Activated naive CD4-positive, alpha-beta T cell treated with anti-CD3 and anti-CD28 coated beads for 36 hours (primary cell): ENCODE measurements at regions not wholly inside any gene's neighbourhood (a gene's known extent, or its start where the extent isn't known, plus 50 kb on each side); places are given as distances from the start of the nearest gene placed in this dataset.

Source experiments
- CTCF ChIA-PET: fragments of 350-600 bp; sonication (Branson Sonifier 250); formaldehyde crosslinking; loops from one replicate; lab custom pipeline; 2021; ENCODE audit warnings: antibody characterized with exemption; lab: Charles Lee
- DNase-seq: peaks from one replicate; pipeline ENCODE4 v3.0.0-alpha.2; 2020
- H3K27ac Mint-ChIP-seq: one replicate; pipeline ENCODE4 v1.8.0; 2021; ENCODE audit warnings: mild to moderate bottlenecking, mixed read lengths
- H3K27me3 Mint-ChIP-seq: one replicate; pipeline ENCODE4 v1.8.0; 2021; ENCODE audit warnings: low read depth, mixed read lengths
- H3K36me3 Mint-ChIP-seq: one replicate; pipeline ENCODE4 v1.8.0; 2021; ENCODE audit warnings: low read depth, mixed read lengths
- H3K4me1 Mint-ChIP-seq: one replicate; pipeline ENCODE4 v1.8.0; 2021; ENCODE audit warnings: low read depth, mixed read lengths
- H3K4me3 Mint-ChIP-seq: one replicate; pipeline ENCODE4 v1.8.0; 2021; ENCODE audit warnings: mild to moderate bottlenecking, moderate library complexity, mixed read lengths
- H3K9me3 Mint-ChIP-seq: one replicate; pipeline ENCODE4 v1.8.0; 2021; ENCODE audit warnings: mixed read lengths
- intact Hi-C: fragments of 100-400 bp; cut with micrococcal nuclease; formaldehyde crosslinking; loops from one replicate; pipeline ENCODE4 v1.15.1; 2023

GRCh38 chr9:31969552-31969951, 414.9 kb upstream of the ACO1 start:
- H3K27ac Mint-ChIP-seq = no peak overlapping the region
- H3K9me3 Mint-ChIP-seq = no peaks in the 10 kb centered on the region
- CTCF ChIA-PET = no interaction called here
- DNase-seq = no peak
- no peaks in the 10 kb centered on the region for H3K36me3 Mint-ChIP-seq
- no peak overlapping the region for H3K4me3 Mint-ChIP-seq
- H3K27me3 Mint-ChIP-seq = peaks cover 2% of the 10 kb centered on the region
- intact Hi-C loops = loop anchor here (10.0 kb wide), 2 partner anchors 65 to 75 kb away; no protein-coding TSS in a partner anchor
- H3K4me1 Mint-ChIP-seq = no peaks in the 10 kb centered on the region

GRCh38 chr9:31983895-31984294, 400.5 kb upstream of the ACO1 start:
- no peak for DNase-seq
- Mint-ChIP-seq H3K27me3 (no peaks in the 10 kb centered on the region), H3K9me3 (peaks cover 19% of the 10 kb centered on the region), H3K36me3 (no peaks in the 10 kb centered on the region), H3K4me1 (no peaks in the 10 kb centered on the region), H3K4me3 (no peak overlapping the region), H3K27ac (no peak overlapping the region)
- CTCF ChIA-PET = no interaction called here
- intact Hi-C loops = no loop called here

GRCh38 chr9:31996331-31996730, 388.1 kb upstream of the ACO1 start:
- CTCF ChIA-PET = interaction anchor here (0.6 kb wide), 1 partner anchor 1468 kb away, joined by 3 read pairs; no protein-coding TSS in a partner anchor

GRCh38 chr9:32004431-32005076, 379.9 kb upstream of the ACO1 start:
- H3K27me3 Mint-ChIP-seq = peaks cover 2% of the 10 kb centered on the region
- H3K4me1 Mint-ChIP-seq = no peaks in the 10 kb centered on the region
- H3K36me3 Mint-ChIP-seq = no peaks in the 10 kb centered on the region
- DNase-seq = no peak
- intact Hi-C loops = no loop called here
- H3K4me3 Mint-ChIP-seq = no peak overlapping the region
- no peaks in the 10 kb centered on the region for H3K9me3 Mint-ChIP-seq
- CTCF ChIA-PET = no interaction called here
- H3K27ac Mint-ChIP-seq = no peak overlapping the region

More at GRCh38 chr9:31996331-31996730, 388.1 kb upstream of the ACO1 start:
- H3K4me3 Mint-ChIP-seq = no peak overlapping the region
- H3K4me1 Mint-ChIP-seq = no peaks in the 10 kb centered on the region
- intact Hi-C loops = no loop called here
- H3K27ac Mint-ChIP-seq = no peak overlapping the region
- DNase-seq = no peak
- H3K27me3 Mint-ChIP-seq = no peaks in the 10 kb centered on the region
- H3K36me3 Mint-ChIP-seq = no peaks in the 10 kb centered on the region
- H3K9me3 Mint-ChIP-seq = peaks cover 3% of the 10 kb centered on the region

GRCh38 chr9:32010322-32010721, 374.1 kb upstream of the ACO1 start:
- Mint-ChIP-seq H3K27ac (no peak overlapping the region), H3K27me3 (no peaks in the 10 kb centered on the region), H3K4me1 (no peaks in the 10 kb centered on the region), H3K9me3 (no peaks in the 10 kb centered on the region), H3K36me3 (no peaks in the 10 kb centered on the region), H3K4me3 (no peak overlapping the region)
- intact Hi-C loops = no loop called here
- CTCF ChIA-PET = no interaction called here
- DNase-seq = no peak

- no peak for DNase-seq
- no peaks in the 10 kb centered on the region for H3K36me3 Mint-ChIP-seq
- H3K9me3 Mint-ChIP-seq = no peaks in the 10 kb centered on the region
- intact Hi-C loops = no loop called here
- H3K4me3 Mint-ChIP-seq = no peak overlapping the region
- H3K4me1 Mint-ChIP-seq = no peaks in the 10 kb centered on the region
- CTCF ChIA-PET = no interaction called here
- H3K27me3 Mint-ChIP-seq = no peaks in the 10 kb centered on the region
- H3K27ac Mint-ChIP-seq = no peak overlapping the region
Observed at GRCh38 chr9:32011049-32011448, 373.4 kb upstream of the ACO1 start.

- CTCF ChIA-PET = no interaction called here
- Mint-ChIP-seq H3K4me1 (no peaks in the 10 kb centered on the region), H3K27ac (no peak overlapping the region), H3K27me3 (peaks cover 3% of the 10 kb centered on the region), H3K4me3 (no peak overlapping the region), H3K9me3 (no peaks in the 10 kb centered on the region), H3K36me3 (no peaks in the 10 kb centered on the region)
- DNase-seq = no peak
- intact Hi-C loops = no loop called here
Observed at GRCh38 chr9:32015795-32016194, 368.6 kb upstream of the ACO1 start.

GRCh38 chr9:32045513-32045912, 338.9 kb upstream of the ACO1 start:
- H3K36me3 Mint-ChIP-seq = no peaks in the 10 kb centered on the region
- H3K27ac Mint-ChIP-seq = no peak overlapping the region
- H3K4me3 Mint-ChIP-seq = no peak overlapping the region
- DNase-seq = no peak
- H3K4me1 Mint-ChIP-seq = no peaks in the 10 kb centered on the region
- intact Hi-C loops = loop anchor here (10.0 kb wide), 1 partner anchor 81 kb away; no protein-coding TSS in a partner anchor
- CTCF ChIA-PET = no interaction called here
- H3K9me3 Mint-ChIP-seq = peaks cover 2% of the 10 kb centered on the region
- H3K27me3 Mint-ChIP-seq = peaks cover 2% of the 10 kb centered on the region

GRCh38 chr9:32067261-32067660, 317.2 kb upstream of the ACO1 start:
- H3K27ac Mint-ChIP-seq = no peak overlapping the region
- intact Hi-C loops = no loop called here
- CTCF ChIA-PET = no interaction called here
- peaks cover 7% of the 10 kb centered on the region for H3K27me3 Mint-ChIP-seq
- no peaks in the 10 kb centered on the region for H3K9me3 Mint-ChIP-seq
- H3K36me3 Mint-ChIP-seq = no peaks in the 10 kb centered on the region
- no peak for DNase-seq
- H3K4me3 Mint-ChIP-seq = no peak overlapping the region
- no peaks in the 10 kb centered on the region for H3K4me1 Mint-ChIP-seq

GRCh38 chr9:32069169-32069813, 315.2 kb upstream of the ACO1 start:
- DNase-seq = no peak
- Mint-ChIP-seq H3K27me3 (peaks cover 4% of the 10 kb centered on the region), H3K4me1 (no peaks in the 10 kb centered on the region), H3K9me3 (no peaks in the 10 kb centered on the region), H3K4me3 (no peak overlapping the region), H3K36me3 (no peaks in the 10 kb centered on the region), H3K27ac (no peak overlapping the region)
- intact Hi-C loops = no loop called here
- CTCF ChIA-PET = interaction anchor here (0.6 to 1.4 kb wide), 4 partner anchors 22 to 139 kb away, joined by 3 to 4 read pairs (median 4); no protein-coding TSS in a partner anchor

- CTCF ChIA-PET = interaction anchor here (0.7 to 0.9 kb wide), 2 partner anchors 32 to 920 kb away, joined by 3 read pairs; no protein-coding TSS in a partner anchor
- H3K27me3 Mint-ChIP-seq = peaks cover 4% of the 10 kb centered on the region
- H3K27ac Mint-ChIP-seq = no peak overlapping the region
- H3K4me1 Mint-ChIP-seq = no peaks in the 10 kb centered on the region
- no peak overlapping the region for H3K4me3 Mint-ChIP-seq
- H3K9me3 Mint-ChIP-seq = peaks cover 3% of the 10 kb centered on the region
- H3K36me3 Mint-ChIP-seq = no peaks in the 10 kb centered on the region
- no peak for DNase-seq
- intact Hi-C loops = no loop called here
Observed at GRCh38 chr9:32069969-32070368, 314.5 kb upstream of the ACO1 start.

GRCh38 chr9:32072570-32072969, 311.9 kb upstream of the ACO1 start:
- Mint-ChIP-seq H3K4me3 (no peak overlapping the region), H3K9me3 (peaks cover 3% of the 10 kb centered on the region), H3K27ac (no peak overlapping the region), H3K36me3 (no peaks in the 10 kb centered on the region), H3K4me1 (no peaks in the 10 kb centered on the region), H3K27me3 (no peaks in the 10 kb centered on the region)
- intact Hi-C loops = no loop called here
- CTCF ChIA-PET = no interaction called here
- no peak for DNase-seq

- H3K4me1 Mint-ChIP-seq = no peaks in the 10 kb centered on the region
- no peak overlapping the region for H3K4me3 Mint-ChIP-seq
- no peaks in the 10 kb centered on the region for H3K9me3 Mint-ChIP-seq
- CTCF ChIA-PET = no interaction called here
- no peaks in the 10 kb centered on the region for H3K36me3 Mint-ChIP-seq
- DNase-seq = no peak
- peaks cover 2% of the 10 kb centered on the region for H3K27me3 Mint-ChIP-seq
- intact Hi-C loops = no loop called here
- no peak overlapping the region for H3K27ac Mint-ChIP-seq
Observed at GRCh38 chr9:32092031-32092430, 292.4 kb upstream of the ACO1 start.
